Gastrocnemius medialis (tissue), 4 donors: ENCODE measurements at regions not wholly inside any gene's neighbourhood (a gene's known extent, or its start where the extent isn't known, plus 50 kb on each side); places are given as distances from the start of the nearest gene placed in this dataset.

Experiments
- CTCF ChIP-seq, 5 experiments: fragments of 450-650 bp in 3 of 5; fragments of 200-600 bp in 2 of 5; sonication (generic) in 2 of 5; IDR thresholded peaks in 4 of 5; conservative IDR thresholded peaks in 1 of 5; 1 replicate in 4 of 5; 2 replicates in 1 of 5; pipeline ENCODE4 v1.5.1; 2016 to 2019; ENCODE audit warnings: antibody characterized with exemption in 5 of 5, mild to moderate bottlenecking in 3 of 5, moderate library complexity in 3 of 5
- POLR2A ChIP-seq, 2 donors: fragments of 450-650 bp; IDR thresholded peaks; one replicate each; pipeline ENCODE4 v1.6.1; 2017; ENCODE audit warnings: antibody characterized with exemption in 2 of 2, mild to moderate bottlenecking in 2 of 2, moderate library complexity in 2 of 2

- TF ChIP-seq CTCF (IDR thresholded peaks at IDR 0.05 in 4 of 5, conservative IDR thresholded peaks at IDR 0.05 in 1 of 5) (no peak), POLR2A (IDR thresholded peaks at IDR 0.05) (no peak)
Observed at GRCh38 chr1:234722904-234723720, 113.1 kb upstream of the IRF2BP2 start.
